HFF-Myc (cell line): ENCODE measurements at regions not wholly inside any gene's neighbourhood (a gene's known extent, or its start where the extent isn't known, plus 50 kb on each side); places are given as distances from the start of the nearest gene placed in this dataset.
"Not testable (repeated sequence)": the region's sequence is repeated elsewhere in the genome, so short reads cannot be mapped to it uniquely, and the experiment has no call there.

Experiments used
- DNase-seq: peaks from one replicate; pipeline ENCODE4 v3.0.0-alpha.2; 2011; ENCODE audit warnings: low read depth; ENCODE audit errors: extremely low read depth
- H3K4me3 ChIP-seq: replicated peaks from 2 replicates; pipeline ENCODE4 v1.5.1; 2011; ENCODE audit warnings: low read depth, mild to moderate bottlenecking, control low read depth, low read length
- TF ChIP-seq, protein P1 (sequence below): IDR thresholded peaks from 2 replicates; pipeline ENCODE4 v1.5.1; 2012; ENCODE audit warnings: mild to moderate bottlenecking, low read depth, low read length, control low read depth; ENCODE audit errors: missing control alignments

DNA sequence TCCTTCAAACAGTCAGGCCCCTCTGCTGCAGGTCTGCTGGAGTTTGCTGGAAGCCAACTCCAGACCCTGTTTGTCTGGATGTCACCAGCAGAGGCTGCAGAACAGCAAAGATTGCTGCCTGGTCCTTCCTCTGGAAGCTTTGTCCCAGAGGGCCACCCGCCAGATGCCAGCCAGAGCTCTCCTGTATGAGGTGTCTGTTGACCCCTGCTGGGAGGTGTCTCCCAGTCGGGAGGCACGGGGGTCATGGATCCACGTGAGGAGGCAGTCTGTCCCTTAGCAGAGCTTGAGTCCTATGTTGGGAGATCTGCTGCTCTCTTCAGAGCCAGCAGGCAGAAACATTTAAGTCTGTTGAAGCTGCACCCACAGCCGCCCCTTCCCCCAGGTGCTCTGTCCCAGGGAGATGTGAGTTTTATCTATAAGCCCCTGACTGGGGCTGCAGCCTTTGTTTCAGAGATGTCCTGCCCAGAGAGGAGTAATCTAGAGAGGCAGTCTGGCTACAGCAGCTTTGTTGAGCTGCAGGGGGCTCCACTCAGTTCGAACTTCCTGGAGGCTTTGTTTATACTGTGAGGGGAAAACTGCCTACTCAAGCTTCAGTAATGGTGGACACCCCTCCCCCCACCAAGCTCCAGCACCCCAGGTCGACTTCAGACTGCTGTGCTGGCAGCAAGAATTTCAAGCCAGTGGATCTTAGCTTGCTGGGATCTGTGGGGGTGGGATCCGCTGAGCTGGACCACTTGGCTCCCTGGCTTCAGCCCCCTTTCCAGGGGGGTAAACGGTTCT is 72.1 kb downstream of the OGFRL1 start:
- not testable (repeated sequence) for H3K4me3 ChIP-seq, DNase-seq

- no peak overlapping the region for H3K4me3 ChIP-seq
- TF ChIP-seq, protein P1, sequence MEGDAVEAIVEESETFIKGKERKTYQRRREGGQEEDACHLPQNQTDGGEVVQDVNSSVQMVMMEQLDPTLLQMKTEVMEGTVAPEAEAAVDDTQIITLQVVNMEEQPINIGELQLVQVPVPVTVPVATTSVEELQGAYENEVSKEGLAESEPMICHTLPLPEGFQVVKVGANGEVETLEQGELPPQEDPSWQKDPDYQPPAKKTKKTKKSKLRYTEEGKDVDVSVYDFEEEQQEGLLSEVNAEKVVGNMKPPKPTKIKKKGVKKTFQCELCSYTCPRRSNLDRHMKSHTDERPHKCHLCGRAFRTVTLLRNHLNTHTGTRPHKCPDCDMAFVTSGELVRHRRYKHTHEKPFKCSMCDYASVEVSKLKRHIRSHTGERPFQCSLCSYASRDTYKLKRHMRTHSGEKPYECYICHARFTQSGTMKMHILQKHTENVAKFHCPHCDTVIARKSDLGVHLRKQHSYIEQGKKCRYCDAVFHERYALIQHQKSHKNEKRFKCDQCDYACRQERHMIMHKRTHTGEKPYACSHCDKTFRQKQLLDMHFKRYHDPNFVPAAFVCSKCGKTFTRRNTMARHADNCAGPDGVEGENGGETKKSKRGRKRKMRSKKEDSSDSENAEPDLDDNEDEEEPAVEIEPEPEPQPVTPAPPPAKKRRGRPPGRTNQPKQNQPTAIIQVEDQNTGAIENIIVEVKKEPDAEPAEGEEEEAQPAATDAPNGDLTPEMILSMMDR: no peak
- no peak for DNase-seq
Measured at GRCh38 chr6:71364889-71365542, 76.4 kb downstream of the OGFRL1 start.

- DNase-seq: no peak
- H3K4me3 ChIP-seq: no peak overlapping the region
- TF ChIP-seq, protein P1: no peak
Measured at GRCh38 chr6:71367756-71368155, 79.1 kb downstream of the OGFRL1 start.

DNA sequence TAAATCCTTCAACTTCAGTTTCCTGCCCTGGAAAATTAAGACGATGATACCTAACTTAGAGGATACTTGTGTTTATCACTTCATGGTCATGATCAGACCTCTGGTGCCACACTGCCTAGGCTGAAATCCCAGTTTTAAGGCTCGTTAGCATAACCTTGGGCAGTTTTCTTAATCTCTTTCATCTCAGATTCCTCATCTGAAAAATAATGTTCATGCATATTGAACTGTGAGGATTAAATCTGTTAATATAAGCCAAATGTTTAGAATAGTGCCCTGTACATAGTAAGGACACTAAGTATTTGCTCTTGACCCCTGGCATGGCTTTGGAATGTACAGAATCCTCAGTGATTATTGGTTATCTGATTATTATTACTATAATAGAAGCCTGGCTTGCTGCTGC is 79.7 kb downstream of the OGFRL1 start:
- no peak for DNase-seq
- H3K4me3 ChIP-seq: no peak overlapping the region
- TF ChIP-seq, protein P1: no peak

DNA sequence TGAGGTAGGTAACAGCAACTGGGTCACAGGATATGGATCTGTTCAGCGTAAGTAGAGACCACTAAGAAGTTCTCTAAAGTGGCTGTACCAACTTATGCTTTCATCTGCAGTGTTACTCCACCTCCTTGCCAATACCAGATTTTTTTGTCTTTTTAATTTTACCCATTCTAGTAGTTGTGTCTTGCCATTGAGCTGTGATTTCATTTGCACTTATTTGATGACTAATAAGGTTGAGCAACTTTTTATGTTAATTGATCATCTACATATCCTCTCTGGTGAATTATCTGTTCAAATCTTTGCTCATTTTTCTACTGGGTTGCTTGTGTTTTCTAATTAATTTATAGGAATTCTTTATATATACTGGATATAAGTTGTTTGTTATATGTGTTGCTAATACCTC is 82.9 kb downstream of the OGFRL1 start:
- DNase-seq: no peak
- TF ChIP-seq, protein P1: no peak
- no peak overlapping the region for H3K4me3 ChIP-seq

- no peak overlapping the region for H3K4me3 ChIP-seq
- DNase-seq: no peak
- TF ChIP-seq, protein P1: no peak
Measured at GRCh38 chr6:71373943-71374342, 85.3 kb downstream of the OGFRL1 start.

DNA sequence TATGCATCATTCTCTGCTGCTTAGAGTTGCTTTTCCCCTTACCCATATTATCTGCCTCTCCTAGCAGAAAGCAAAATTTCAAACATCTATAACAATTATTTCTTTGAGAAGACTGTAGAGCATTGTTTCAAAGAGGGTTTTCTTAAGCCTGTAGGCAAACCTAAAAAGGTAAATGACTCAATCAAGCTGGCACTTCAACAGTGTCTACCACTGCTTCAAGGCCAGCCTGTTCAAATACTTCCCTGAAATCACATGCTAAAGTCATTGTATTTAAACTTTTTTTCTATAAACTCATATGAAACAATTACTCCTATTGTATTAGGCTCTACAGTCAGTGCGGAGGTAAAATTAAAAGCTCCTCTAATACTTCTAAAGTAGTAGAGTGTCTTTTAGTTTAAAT is 87.1 kb downstream of the OGFRL1 start:
- no peak for DNase-seq
- H3K4me3 ChIP-seq: no peak overlapping the region
- TF ChIP-seq, protein P1: no peak
